Retinal pigment epithelial cell (primary cell): ENCODE measurements at regions not wholly inside any gene's neighbourhood (a gene's known extent, or its start where the extent isn't known, plus 50 kb on each side); places are given as distances from the start of the nearest gene placed in this dataset.

ENCODE experiments used
- DNase-seq: peaks from one replicate; pipeline ENCODE4 v3.0.0-alpha.2; 2010; ENCODE audit warnings: low read depth
- H3K4me3 ChIP-seq: 2 replicates; pipeline ENCODE4 v1.5.1; 2011; ENCODE audit warnings: mild to moderate bottlenecking, low read length, control low read depth, moderate library complexity
- CTCF ChIP-seq: conservative IDR thresholded peaks from 2 replicates; pipeline ENCODE4 v1.5.1; 2011; ENCODE audit warnings: low read depth, low read length, control low read depth, inconsistent platforms

- no peak for TF ChIP-seq CTCF
- H3K4me3 ChIP-seq = no peak overlapping the region
- no peak for DNase-seq
Measured at GRCh38 chr1:91075233-91076135, 53.6 kb upstream of the ZNF644 start.

GRCh38 chr1:91073299-91073698 lies 51.5 kb upstream of the ZNF644 start:
- no peak for TF ChIP-seq CTCF
- no peak overlapping the region for H3K4me3 ChIP-seq
- no peak for DNase-seq

GRCh38 chr1:91071838-91072237 lies 50.0 kb upstream of the ZNF644 start:
- DNase-seq = no peak
- TF ChIP-seq CTCF = no peak
- no peak overlapping the region for H3K4me3 ChIP-seq
